ENCODE measurements at regions not wholly inside any gene's neighbourhood (a gene's known extent, or its start where the extent isn't known, plus 50 kb on each side); places are given as distances from the start of the nearest gene placed in this dataset.

GRCh38 chr5:120738568-120738967 is 274.5 kb downstream of the PRR16 start:
- no peak for DNase-seq (ENCODE audit: low spot score)

- DNase-seq (ENCODE audit: low spot score) = no peak
These were observed 276.9 kb downstream of the PRR16 start for GRCh38 chr5:120740989-120741388.

- no peak for DNase-seq (ENCODE audit: low spot score)
These were observed 284.4 kb downstream of the PRR16 start for GRCh38 chr5:120748474-120748873.

GRCh38 chr5:120749737-120750136 is 285.6 kb downstream of the PRR16 start:
- no peak for DNase-seq (ENCODE audit: low spot score)

GRCh38 chr5:120759587-120759986 is 295.5 kb downstream of the PRR16 start:
- DNase-seq (ENCODE audit: low spot score) = no peak

- DNase-seq (ENCODE audit: low spot score) = no peak
These were observed 297.9 kb downstream of the PRR16 start for GRCh38 chr5:120761986-120762385.

GRCh38 chr5:120765189-120765588 is 301.1 kb downstream of the PRR16 start:
- DNase-seq (ENCODE audit: low spot score) = no peak

- DNase-seq (ENCODE audit: low spot score) = no peak
These were observed 303.2 kb downstream of the PRR16 start for GRCh38 chr5:120767178-120767820.

GRCh38 chr5:120769312-120769872 is 305.3 kb downstream of the PRR16 start:
- no peak for DNase-seq (ENCODE audit: low spot score)

GRCh38 chr5:120771202-120771601 is 307.1 kb downstream of the PRR16 start:
- no peak for DNase-seq (ENCODE audit: low spot score)

GRCh38 chr5:120778491-120779484 is 314.7 kb downstream of the PRR16 start:
- no peak for DNase-seq (ENCODE audit: low spot score)

- no peak for DNase-seq (ENCODE audit: low spot score)
These were observed 315.6 kb downstream of the PRR16 start for GRCh38 chr5:120779674-120780073.

GRCh38 chr5:120788481-120788880 is 324.4 kb downstream of the PRR16 start:
- no peak for DNase-seq (ENCODE audit: low spot score)

GRCh38 chr5:120789918-120790317 is 325.8 kb downstream of the PRR16 start:
- DNase-seq (ENCODE audit: low spot score) = no peak

GRCh38 chr5:120790339-120790738 is 326.2 kb downstream of the PRR16 start:
- DNase-seq (ENCODE audit: low spot score) = no peak

GRCh38 chr5:120792477-120792876 is 328.4 kb downstream of the PRR16 start:
- no peak for DNase-seq (ENCODE audit: low spot score)

GRCh38 chr5:120794121-120794520 is 330.0 kb downstream of the PRR16 start:
- no peak for DNase-seq (ENCODE audit: low spot score)

GRCh38 chr5:120803282-120803681 is 339.2 kb downstream of the PRR16 start:
- DNase-seq (ENCODE audit: low spot score) = no peak

GRCh38 chr5:120805131-120805530 is 341.0 kb downstream of the PRR16 start:
- DNase-seq (ENCODE audit: low spot score) = no peak

- no peak for DNase-seq (ENCODE audit: low spot score)
These were observed 342.1 kb downstream of the PRR16 start for GRCh38 chr5:120806202-120806601.

GRCh38 chr5:120808135-120808534 is 344.0 kb downstream of the PRR16 start:
- DNase-seq (ENCODE audit: low spot score) = no peak

- no peak for DNase-seq (ENCODE audit: low spot score)
These were observed 344.5 kb downstream of the PRR16 start for GRCh38 chr5:120808606-120809005.

GRCh38 chr5:120813551-120813950 is 349.5 kb downstream of the PRR16 start:
- no peak for DNase-seq (ENCODE audit: low spot score)
